Transverse colon (tissue), 3 donors: ENCODE measurements at regions not wholly inside any gene's neighbourhood (a gene's known extent, or its start where the extent isn't known, plus 50 kb on each side); places are given as distances from the start of the nearest gene placed in this dataset.

Experiments
- CTCF ChIP-seq, 5 experiments: fragments of 200-600 bp in 3 of 5; fragments of 450-650 bp in 2 of 5; sonication (generic) in 3 of 5; IDR thresholded peaks; 1 replicate in 2 of 5; 2 replicates in 3 of 5; pipeline ENCODE4 v1.5.1; 2016 to 2017; ENCODE audit warnings: antibody characterized with exemption in 5 of 5, inconsistent platforms in 3 of 5, mild to moderate bottlenecking in 2 of 5, moderate library complexity in 1 of 5
- EP300 ChIP-seq: sonication (generic); formaldehyde crosslinking; IDR thresholded peaks from one replicate; pipeline ENCODE4 v1.6.1; 2017; ENCODE audit warnings: antibody characterized with exemption, low read depth
- POLR2A ChIP-seq: fragments of 450-650 bp; IDR thresholded peaks from one replicate; pipeline ENCODE4 v1.6.1; 2016; ENCODE audit warnings: antibody characterized with exemption, mild to moderate bottlenecking, moderate library complexity

- no peak for TF ChIP-seq CTCF (IDR thresholded peaks at IDR 0.05)
- no peak for TF ChIP-seq POLR2A
- no peak for TF ChIP-seq EP300
Measured at GRCh38 chr6:112603726-112604125, 256.6 kb downstream of the RFPL4B start.
